HCEC 1CT (cell line): ENCODE measurements at regions not wholly inside any gene's neighbourhood (a gene's known extent, or its start where the extent isn't known, plus 50 kb on each side); places are given as distances from the start of the nearest gene placed in this dataset.
A peak's percentile ranks its signal among the peaks of the same experiment; 100 is the strongest.

ENCODE experiments used
- DNase-seq: peaks from one replicate; pipeline ENCODE4 v3.0.0-alpha.2; 2017

DNA sequence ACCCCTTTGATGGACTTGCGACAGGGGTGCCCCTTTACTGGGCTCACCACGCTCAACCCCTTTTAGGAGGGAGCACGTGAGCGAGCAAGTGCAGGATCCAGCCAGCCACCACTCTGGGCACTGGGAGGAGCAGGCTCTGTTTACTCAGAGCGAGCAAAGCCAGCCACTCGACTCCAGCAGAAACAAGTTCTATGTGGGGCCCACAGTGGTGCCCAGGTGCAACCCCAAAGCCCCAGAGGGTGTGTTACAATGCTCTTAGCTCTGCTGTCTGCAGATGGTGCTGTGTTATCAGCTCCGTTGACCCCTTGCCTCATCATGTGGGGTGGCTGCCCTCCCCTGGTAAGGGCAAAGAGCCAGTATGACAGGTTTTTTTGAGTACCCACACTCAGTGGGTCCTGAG, 120.3 kb upstream of the SUCLG2 start:
- no peak for DNase-seq

DNA sequence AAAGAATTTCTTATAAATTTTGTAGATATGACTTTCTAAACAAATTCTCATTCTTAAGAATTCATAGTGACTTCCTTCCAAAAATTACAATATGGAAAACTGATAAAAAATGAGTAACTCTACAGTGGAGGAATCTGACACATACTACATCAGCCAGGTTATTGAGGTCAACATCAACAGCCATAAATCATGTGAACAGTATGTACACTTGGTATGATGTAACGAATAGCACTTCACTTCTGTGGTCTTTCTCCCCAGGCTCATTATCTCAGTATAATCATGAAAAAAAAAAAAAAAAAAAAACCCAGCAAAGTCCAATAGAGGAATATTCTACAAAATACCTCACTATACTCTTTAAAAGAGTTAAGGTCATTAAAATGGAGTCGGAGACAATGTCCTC, 111.2 kb upstream of the SUCLG2 start:
- DNase-seq = peak; percentile 77

DNA sequence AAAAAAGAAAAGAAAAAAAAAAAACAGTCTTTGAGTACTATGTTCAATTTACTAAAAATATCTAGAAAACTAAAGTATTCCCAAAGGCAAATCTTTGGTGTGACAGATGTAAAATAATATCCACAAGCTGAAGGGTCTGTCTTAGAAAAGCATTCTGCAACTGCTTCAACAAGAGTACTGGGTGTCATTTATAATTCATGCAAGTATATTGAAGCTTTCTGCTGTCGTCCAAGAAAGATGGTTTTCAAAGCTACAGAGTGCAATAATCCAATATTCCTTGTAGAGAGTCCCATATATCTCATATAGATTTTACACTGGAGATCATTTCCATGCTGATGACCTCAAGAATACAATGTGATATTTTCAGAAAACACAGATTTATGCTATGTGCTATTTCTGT, 90.9 kb upstream of the SUCLG2 start:
- no peak for DNase-seq

DNA sequence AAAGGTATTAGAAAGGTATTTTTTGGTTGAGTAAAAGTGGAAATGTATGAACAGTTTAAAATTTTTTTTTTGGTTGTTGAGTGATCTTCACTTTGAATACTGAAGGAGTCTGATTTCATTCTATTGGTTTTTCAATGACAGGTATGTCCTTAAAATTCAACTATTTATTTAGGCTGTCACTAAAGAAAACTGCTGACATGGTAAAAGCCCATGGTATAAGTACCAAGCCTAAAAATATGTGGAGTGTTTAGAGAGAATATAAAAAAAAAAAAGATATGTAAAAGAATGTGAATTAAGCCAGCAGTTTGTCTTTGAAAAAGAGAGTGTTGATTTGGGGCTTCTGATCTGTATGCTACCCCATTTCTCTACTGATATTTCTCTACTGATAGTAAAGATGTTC, 90.3 kb upstream of the SUCLG2 start:
- DNase-seq = no peak

DNA sequence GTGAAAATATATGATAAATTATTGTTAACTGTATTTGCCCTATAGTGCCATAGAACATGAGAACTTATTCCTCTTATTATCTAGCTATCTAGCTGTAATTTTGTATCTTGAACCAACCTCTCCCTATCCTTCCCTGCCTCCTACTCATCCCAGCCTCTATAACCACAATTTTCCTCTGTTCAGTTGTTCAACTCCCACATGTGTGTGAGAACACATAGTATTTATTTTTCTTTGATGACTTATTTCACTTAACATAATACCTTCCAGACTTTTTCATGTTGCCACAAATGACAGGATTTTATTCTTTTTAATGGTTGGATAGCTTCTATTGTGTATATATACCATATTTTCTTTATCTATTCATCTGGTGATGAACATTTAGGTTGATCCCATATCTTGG, 85.4 kb upstream of the SUCLG2 start:
- DNase-seq = peak; percentile 56

DNA sequence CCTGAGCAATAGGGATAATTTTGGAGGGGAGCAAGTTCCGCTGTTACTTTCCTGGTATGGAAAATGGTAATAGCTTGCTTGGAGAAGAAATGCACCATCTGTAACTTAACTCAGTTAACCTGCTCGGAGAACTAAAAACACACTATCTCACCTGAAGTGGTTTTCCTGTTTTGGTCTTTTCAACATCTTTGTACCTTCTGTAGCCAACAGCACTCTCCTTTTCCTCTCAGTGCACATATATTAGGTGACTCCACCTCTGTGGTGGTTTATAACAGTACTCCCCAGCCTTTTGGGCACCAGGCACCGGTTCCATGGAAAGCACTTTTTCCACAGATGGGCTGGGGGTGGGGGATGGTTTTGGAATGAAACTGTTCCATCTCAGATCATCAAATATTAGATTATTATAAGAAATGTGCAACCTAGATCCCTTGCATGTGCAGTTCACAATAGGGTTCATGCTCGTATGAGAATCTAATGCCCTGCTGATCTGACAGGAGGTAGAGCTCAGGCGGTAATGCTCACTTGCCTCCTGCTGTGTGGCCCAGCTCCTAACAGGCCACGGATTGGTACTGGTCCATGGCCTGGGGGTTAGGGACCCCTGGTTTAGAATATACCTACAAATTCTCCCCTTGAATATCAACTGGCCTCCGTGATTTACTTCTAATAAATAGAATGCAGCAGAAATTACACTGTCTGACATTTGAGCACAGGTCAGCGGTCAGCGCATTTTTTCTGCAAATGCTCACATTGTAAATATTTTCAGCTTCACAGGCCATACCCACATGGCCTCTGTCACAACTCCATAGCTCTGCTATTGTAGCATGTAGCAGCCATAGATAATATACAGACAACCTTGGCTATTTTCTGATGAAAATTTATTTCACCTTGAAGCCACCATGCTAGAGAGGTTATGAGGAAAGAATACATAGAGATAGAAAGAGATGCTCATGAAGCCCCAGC, 83.8 kb upstream of the SUCLG2 start:
- DNase-seq = no peak

DNA sequence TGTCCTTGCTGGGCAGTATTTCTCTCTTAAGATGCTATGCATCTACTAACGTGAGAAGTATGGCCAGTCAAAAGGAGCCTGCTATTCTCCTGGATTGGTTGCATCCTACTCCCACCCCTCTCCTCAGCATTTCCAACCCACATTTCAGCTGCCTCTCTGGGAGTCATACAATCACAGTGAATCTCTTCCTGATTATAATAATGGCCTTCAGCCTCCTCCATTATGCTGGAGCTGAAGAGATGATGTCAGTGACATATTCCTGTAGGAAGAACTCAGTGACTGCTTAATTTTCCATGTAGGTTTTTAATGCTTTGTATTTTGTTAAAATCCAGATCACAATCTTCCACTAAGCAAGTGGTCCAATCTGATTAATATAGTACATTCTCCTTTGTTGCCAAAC, 82.7 kb upstream of the SUCLG2 start:
- no peak for DNase-seq

DNA sequence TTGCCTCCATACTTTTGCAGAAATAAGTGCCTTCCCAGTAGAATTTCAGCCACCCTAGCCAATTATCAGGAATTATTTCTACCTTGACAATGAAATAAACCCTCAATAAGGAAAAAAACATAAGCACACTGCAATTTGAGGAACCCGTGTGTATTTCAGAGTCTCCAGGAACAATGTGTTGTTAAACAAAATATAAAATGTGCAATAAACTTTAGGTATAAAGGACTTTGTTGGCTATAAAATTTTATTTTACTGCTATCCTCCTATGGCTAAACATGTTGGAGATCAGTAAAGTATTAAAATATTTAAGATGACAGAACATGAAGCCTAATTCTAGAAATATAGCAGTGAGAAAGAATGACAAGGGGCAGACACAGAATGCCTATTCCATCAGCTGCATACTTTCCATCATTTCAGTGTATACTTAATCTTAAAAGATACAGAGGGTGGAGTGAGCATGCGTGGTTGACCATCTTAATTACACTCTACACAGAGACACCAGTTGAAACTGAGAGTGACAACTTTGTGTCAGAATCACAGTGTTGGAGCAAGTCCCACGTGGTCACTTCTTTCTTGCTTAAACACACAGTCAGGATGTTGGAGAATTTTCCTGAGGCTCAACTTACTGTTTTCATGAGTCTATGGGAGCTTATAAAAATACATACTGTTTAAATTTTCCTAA, 79.0 kb upstream of the SUCLG2 start:
- no peak for DNase-seq

DNA sequence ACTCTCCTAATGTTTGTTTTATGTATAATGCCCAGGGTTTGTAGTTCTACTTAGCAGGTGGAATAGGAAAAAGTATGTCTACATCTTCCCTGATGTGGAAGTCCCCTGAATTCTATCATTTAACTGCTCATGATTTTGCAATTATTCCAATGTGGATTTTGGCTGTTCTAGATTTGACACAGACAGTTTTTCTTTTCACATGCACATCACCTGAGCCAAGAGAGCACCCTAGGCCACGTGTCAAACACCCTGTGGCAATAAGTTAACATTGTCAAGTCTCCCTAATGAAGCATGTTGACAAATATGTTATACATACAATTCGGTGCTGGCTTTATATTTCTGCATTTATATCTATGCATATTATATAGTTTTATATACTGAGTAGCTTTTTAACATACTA, 70.0 kb upstream of the SUCLG2 start:
- no peak for DNase-seq

DNA sequence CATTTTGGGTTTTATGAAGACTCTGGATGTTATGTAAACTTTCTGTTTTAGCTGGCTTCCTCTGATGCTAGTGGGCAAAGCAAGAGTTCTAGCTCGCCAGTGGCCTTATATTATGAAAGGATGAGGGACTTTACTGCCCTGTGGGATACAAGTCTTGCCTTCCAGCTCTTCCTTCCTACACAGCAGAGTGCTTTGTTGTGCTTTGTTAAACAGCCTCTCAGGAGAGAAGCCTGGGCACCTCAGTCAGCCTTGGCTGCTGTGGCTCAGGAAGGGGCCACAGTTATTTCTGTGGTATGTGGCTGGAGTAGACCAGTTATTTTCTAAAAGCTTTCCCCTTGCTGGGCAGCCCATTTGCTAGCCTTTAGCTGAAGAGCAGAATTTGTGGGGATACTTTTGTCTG, 69.5 kb upstream of the SUCLG2 start:
- DNase-seq = no peak

DNA sequence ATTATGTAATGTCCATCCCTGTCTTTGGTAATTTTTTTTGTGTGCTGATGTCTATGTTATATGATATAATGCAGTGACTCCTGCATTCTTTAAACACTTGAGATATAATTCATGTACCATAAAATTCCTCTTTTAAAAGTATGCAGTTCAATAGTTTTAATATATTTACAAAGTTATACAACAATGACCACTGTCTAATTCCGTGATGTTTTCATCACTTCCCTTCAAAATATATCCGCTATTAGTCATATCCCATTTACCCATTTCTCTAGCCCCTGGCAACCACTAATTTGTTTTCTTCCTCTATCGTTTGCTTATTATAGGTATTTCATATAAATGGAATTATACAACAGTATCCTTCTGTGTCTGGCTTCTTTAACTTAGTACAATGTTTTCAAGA, 64.9 kb upstream of the SUCLG2 start:
- peak; percentile 88 for DNase-seq

DNA sequence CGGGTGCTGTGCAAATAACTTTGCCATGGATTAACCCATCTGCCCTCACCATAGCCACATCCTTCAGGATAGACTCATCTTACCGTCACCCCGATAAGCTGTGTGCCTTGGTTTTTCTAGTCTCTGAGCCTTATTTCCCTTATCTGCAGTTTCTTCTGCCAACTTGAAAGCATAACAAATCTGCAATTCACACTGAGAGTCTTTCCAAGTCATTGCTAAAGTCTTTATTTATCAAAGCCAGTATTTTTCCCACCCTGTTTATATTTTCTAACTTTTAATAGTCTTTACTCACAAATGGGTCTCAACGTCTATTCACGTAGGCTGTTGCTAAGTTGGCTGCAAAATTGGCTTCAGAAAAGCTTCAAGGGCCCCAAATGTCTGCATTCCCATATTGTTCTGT, 61.6 kb upstream of the SUCLG2 start:
- no peak for DNase-seq

DNA sequence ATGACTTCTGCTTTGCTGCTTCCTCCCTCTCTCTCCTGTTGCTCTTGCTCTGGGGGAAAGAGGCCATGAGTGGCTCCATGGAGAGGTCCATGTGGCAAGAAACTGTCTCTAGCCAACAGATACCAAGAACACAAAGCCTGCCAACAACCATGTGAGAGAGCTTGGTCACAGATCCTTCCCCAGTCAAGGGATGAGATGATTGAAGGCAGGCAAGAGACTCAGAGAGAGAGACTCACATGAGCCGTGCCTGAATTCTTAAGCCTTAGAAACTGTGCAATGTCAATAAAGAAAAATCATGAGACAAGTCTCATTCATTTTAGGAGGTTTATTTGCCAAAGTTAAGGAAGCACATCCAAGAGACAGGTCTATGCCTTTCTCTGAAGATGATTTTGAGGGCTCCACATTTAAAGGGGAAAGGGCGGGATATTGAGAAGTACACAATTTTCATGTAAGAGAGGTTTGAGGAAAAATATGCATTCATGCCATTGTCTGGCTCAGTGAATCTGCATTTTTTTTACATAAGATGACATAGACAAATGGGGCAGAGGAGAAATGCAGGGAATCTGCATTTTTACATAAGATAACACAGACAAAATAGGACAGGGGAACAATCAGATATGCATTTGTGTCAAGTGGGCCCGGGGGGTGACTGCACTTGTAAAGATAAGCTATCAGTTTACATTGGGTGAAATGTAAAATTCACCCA, 59.5 kb upstream of the SUCLG2 start:
- no peak for DNase-seq

DNA sequence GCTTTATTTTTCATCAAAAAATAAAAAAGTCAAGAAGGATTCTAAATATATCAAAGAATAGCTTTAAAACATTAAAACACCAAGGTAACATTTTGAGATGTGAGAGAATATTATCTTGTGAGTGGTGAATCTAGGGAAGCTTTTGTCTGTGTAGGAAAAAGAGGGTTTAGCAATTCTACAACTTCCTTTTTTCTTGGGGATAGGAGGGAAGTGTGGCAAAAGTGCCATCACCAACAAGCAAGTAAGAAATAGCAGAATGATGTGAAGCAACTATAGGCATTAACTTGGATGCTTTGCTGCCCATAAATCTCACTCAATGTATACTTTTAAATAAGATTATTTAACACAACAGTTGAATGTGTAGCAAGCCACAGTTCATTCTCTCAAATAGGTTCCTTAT, 57.8 kb upstream of the SUCLG2 start:
- DNase-seq = no peak

DNA sequence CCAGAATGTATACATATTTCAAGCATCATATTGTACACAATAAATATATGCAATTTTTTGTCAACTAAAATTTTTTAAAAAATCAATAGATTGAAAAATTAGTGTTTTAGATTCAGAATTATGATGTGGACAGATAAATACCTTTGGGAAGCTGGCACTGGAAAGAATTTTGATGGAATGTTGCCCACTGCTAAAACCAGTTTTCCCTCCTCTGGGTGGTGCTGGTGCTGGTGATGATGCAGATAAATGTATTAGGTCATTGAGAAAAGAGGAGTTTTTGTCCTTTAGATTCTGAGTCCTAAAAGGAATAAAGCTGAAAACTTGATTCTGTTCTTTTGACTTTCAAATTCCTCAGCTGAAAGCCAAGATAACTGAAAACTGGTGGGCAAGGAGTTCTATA, 56.0 kb upstream of the SUCLG2 start:
- DNase-seq = no peak

DNA sequence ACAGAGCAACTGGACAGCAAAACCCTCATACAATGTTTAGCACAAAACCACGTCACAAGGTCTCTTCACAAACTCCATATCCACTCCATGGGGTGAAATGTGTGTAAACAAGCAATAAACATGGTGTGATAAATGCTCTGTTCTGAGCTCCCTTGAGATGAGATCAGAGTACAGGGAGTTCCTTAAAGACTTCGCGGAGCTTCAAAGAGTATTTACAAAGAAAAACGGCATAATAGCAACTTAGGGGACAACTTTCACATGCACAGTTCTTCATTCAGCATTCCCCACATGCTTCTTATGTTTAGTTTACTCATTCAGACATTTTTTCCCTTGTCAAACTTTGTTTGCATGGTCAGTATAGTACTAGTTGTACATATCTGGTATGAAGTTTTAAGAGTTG, 52.5 kb upstream of the SUCLG2 start:
- peak; percentile 3 for DNase-seq

DNA sequence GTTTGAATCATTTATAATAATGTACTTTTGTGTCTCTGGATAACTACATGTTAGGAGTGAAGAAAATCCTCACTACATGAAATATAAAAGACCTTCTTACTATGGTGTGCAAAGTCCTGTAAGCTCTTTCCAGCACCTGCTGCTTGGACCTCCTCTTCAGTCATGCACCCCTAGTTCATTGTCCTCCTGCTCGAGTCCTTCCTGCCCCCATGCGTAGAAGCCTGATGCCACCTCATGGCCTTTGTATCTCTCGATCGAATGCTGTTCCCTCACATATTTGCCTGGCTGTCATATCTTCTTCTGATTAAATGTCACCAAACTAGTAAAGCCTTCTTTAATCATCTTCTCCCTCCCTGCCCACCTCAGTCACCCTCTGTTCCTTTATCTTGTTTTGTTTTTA, 49.9 kb upstream of the SUCLG2 start:
- DNase-seq = no peak
